KG1 (cell line): ENCODE measurements at regions not wholly inside any gene's neighbourhood (a gene's known extent, or its start where the extent isn't known, plus 50 kb on each side); places are given as distances from the start of the nearest gene placed in this dataset.

Experiments used
- DNase-seq: peaks from one replicate; lab custom pipeline; 2025; lab: John Stamatoyannopoulos, UW

GRCh38 chr5:31048282-31049270 lies 144.9 kb upstream of the CDH6 start:
- DNase-seq: no peak

GRCh38 chr5:31047621-31048020 lies 145.9 kb upstream of the CDH6 start:
- DNase-seq: no peak

- no peak for DNase-seq
These were observed 146.5 kb upstream of the CDH6 start for GRCh38 chr5:31047007-31047406.

GRCh38 chr5:31036411-31036810 lies 157.1 kb upstream of the CDH6 start:
- DNase-seq: no peak

- DNase-seq: no peak
These were observed 160.2 kb upstream of the CDH6 start for GRCh38 chr5:31033295-31033694.

GRCh38 chr5:31029925-31030324 lies 163.6 kb upstream of the CDH6 start:
- DNase-seq: no peak

- no peak for DNase-seq
These were observed 165.8 kb upstream of the CDH6 start for GRCh38 chr5:31027721-31028120.

GRCh38 chr5:31023105-31023504 lies 170.4 kb upstream of the CDH6 start:
- no peak for DNase-seq

- DNase-seq: no peak
These were observed 172.3 kb upstream of the CDH6 start for GRCh38 chr5:31021181-31021624.

- DNase-seq: no peak
These were observed 185.3 kb upstream of the CDH6 start for GRCh38 chr5:31008231-31008630.

GRCh38 chr5:31007672-31008071 lies 185.8 kb upstream of the CDH6 start:
- no peak for DNase-seq

- DNase-seq: no peak
These were observed 193.2 kb upstream of the CDH6 start for GRCh38 chr5:31000287-31000686.

- DNase-seq: no peak
These were observed 195.8 kb upstream of the CDH6 start for GRCh38 chr5:30997681-30998080.

GRCh38 chr5:30994902-30995301 lies 198.6 kb upstream of the CDH6 start:
- no peak for DNase-seq

- DNase-seq: no peak
These were observed 199.3 kb upstream of the CDH6 start for GRCh38 chr5:30994176-30994575.

GRCh38 chr5:30991462-30991861 lies 202.0 kb upstream of the CDH6 start:
- no peak for DNase-seq

GRCh38 chr5:30981576-30981975 lies 211.9 kb upstream of the CDH6 start:
- no peak for DNase-seq

- DNase-seq: no peak
These were observed 224.5 kb upstream of the CDH6 start for GRCh38 chr5:30968971-30969370.

- DNase-seq: no peak
These were observed 233.4 kb upstream of the CDH6 start for GRCh38 chr5:30960036-30960435.

- no peak for DNase-seq
These were observed 234.2 kb upstream of the CDH6 start for GRCh38 chr5:30959238-30959637.

- no peak for DNase-seq
These were observed 235.9 kb upstream of the CDH6 start for GRCh38 chr5:30957591-30957990.

- DNase-seq: no peak
These were observed 237.2 kb upstream of the CDH6 start for GRCh38 chr5:30956251-30956650.

- DNase-seq: no peak
These were observed 256.4 kb upstream of the CDH6 start for GRCh38 chr5:30937070-30937469.

- DNase-seq: no peak
These were observed 259.9 kb upstream of the CDH6 start for GRCh38 chr5:30933599-30933998.
